K562 (cell line): ENCODE measurements at regions not wholly inside any gene's neighbourhood (a gene's known extent, or its start where the extent isn't known, plus 50 kb on each side); places are given as distances from the start of the nearest gene placed in this dataset.

Experiments
- ATAC-seq: fragments of 200-7000 bp; cut with Tn5 transposase; 3 replicates; pipeline ENCODE4 v1.9.1; 2020; ENCODE audit warnings: moderate library complexity
- BruUV-seq: library from RNA; stranded (reverse); fragments of 400-500 nt; replicated peaks from 2 replicates; lab custom pipeline; 2021; lab: Mats Ljungman, UMichigan
- CTCF ChIA-PET: fragments of 300-600 bp; formaldehyde crosslinking; extraction: SDS; loops from one replicate; lab custom pipeline; 2021; ENCODE audit warnings: low intra/inter-chr PET ratio; lab: Yijun Ruan, JAX
- POLR2A ChIA-PET: fragments of 300-600, 350-650 bp; sonication (Branson Sonifier 250); formaldehyde crosslinking; extraction: SDS; loops from one replicate; lab custom pipeline; 2021; ENCODE audit warnings: antibody characterized with exemption, inconsistent platforms; lab: Yijun Ruan, JAX
- DNase-seq, 4 experiments: peaks; one replicate each; pipeline versions ENCODE4 v3.0.0 to v3.0.0-alpha.2; 2011 to 2018; ENCODE audit warnings: low spot score in 3 of 4, mixed read lengths in 3 of 4; ENCODE audit errors: extremely low read depth in 1 of 4
- FAIRE-seq: peaks from 2 replicates; lab custom pipeline; 2011; peaks lifted over from hg19 to GRCh38; lab: Jason Lieb, UNC
- H2AFZ ChIP-seq: 2 replicates; pipeline ENCODE4 v1.6.0; 2011; ENCODE audit warnings: low read depth, low read length, control low read depth, inconsistent platforms
- H3K27ac ChIP-seq: fragments of 200-600 bp; 3 replicates; pipeline ENCODE4 v1.8.0; 2011; ENCODE audit warnings: low read depth, mild to moderate bottlenecking, control low read depth, inconsistent platforms, low read length, moderate library complexity, mixed read lengths; ENCODE audit errors: extremely low read depth
- H3K27me3 ChIP-seq, 2 experiments: fragments of 300-600 bp in 1 of 2; 2 replicates in 1 of 2; 3 replicates in 1 of 2; pipeline versions ENCODE4 v1.6.0 to v1.8.0; 2011; ENCODE audit warnings: inconsistent platforms in 2 of 2, low read length in 2 of 2, mild to moderate bottlenecking in 1 of 2, mixed read lengths in 1 of 2, moderate library complexity in 1 of 2; ENCODE audit not compliant: control insufficient read depth in 2 of 2, insufficient read depth in 2 of 2
- H3K36me3 ChIP-seq: fragments of 300-600 bp; 3 replicates; pipeline ENCODE4 v1.8.0; 2011; ENCODE audit warnings: mild to moderate bottlenecking, low read length, inconsistent platforms; ENCODE audit not compliant: control insufficient read depth, insufficient read depth
- H3K4me1 ChIP-seq, 2 experiments: fragments of 200-600 bp in 1 of 2; replicated peaks in 1 of 2; 2 replicates in 1 of 2; 3 replicates in 1 of 2; pipeline versions ENCODE4 v1.5.1 to v1.8.0; 2011; ENCODE audit warnings: inconsistent platforms in 2 of 2, low read length in 2 of 2, mild to moderate bottlenecking in 1 of 2, mixed read lengths in 1 of 2, moderate library complexity in 1 of 2; ENCODE audit not compliant: control insufficient read depth in 2 of 2, insufficient read depth in 2 of 2
- H3K4me2 ChIP-seq: 2 replicates; pipeline ENCODE4 v1.6.1; 2011; ENCODE audit warnings: low read length, control low read depth, inconsistent platforms, mixed read lengths; ENCODE audit not compliant: insufficient read depth
- H3K4me3 ChIP-seq: fragments of 200-600 bp; sonication (generic), shearing (Covaris generic); 2 replicates; pipeline ENCODE4 v1.5.1; 2016; ENCODE audit warnings: control low read depth, inconsistent platforms
- H3K79me2 ChIP-seq: fragments of 200-600 bp; 3 replicates; pipeline ENCODE4 v1.8.0; 2011; ENCODE audit warnings: low read length, inconsistent platforms; ENCODE audit not compliant: control insufficient read depth, insufficient read depth
- H3K9ac ChIP-seq, 2 experiments: 2 replicates each; pipeline versions ENCODE4 v1.6.0 to v1.6.1; 2011; ENCODE audit warnings: low read depth in 2 of 2, low read length in 2 of 2, control low read depth in 1 of 2, inconsistent platforms in 1 of 2, mild to moderate bottlenecking in 1 of 2, mixed read lengths in 1 of 2; ENCODE audit not compliant: insufficient read depth in 1 of 2
- H3K9me1 ChIP-seq: one replicate; pipeline ENCODE4 v1.6.0; 2011; ENCODE audit warnings: inconsistent platforms, mild to moderate bottlenecking, low read length, moderate library complexity; ENCODE audit not compliant: control insufficient read depth, insufficient read depth
- H3K9me3 ChIP-seq: replicated peaks from 2 replicates; pipeline ENCODE4 v1.5.1; 2011; ENCODE audit warnings: low read depth, low read length, inconsistent platforms; ENCODE audit not compliant: control insufficient read depth, insufficient read depth
- H4K20me1 ChIP-seq: replicated peaks from 2 replicates; pipeline ENCODE4 v1.6.1; 2011; ENCODE audit warnings: low read length, inconsistent platforms, mixed read lengths; ENCODE audit not compliant: control insufficient read depth, insufficient read depth
- ETV6 ChIP-seq, 3 experiments: fragments of 150-350 bp in 1 of 3; sonication (generic) in 1 of 3; formaldehyde crosslinking in 1 of 3; IDR thresholded peaks; 2 replicates each; pipeline versions ENCODE4 v1.6.1 to v1.8.0; 2014 to 2022; ENCODE audit warnings: borderline replicate concordance in 2 of 3, low read depth in 2 of 3, antibody characterized with exemption in 1 of 3, low read length in 1 of 3, mild to moderate bottlenecking in 1 of 3, missing genetic modification reagents in 1 of 3
- MAX ChIP-seq: sonication (generic); formaldehyde crosslinking; IDR thresholded peaks from 2 replicates; pipeline ENCODE4 v1.9.0; 2022; ENCODE audit warnings: mild to moderate bottlenecking, missing genetic modification reagents
- RBM34 ChIP-seq: fragments of 200-400 bp; formaldehyde crosslinking; IDR thresholded peaks from 2 replicates; pipeline ENCODE4 v1.6.1; 2018; ENCODE audit warnings: low read length, borderline replicate concordance; ENCODE audit not compliant: insufficient read depth
- TSC22D4 ChIP-seq: fragments of 450-650 bp; IDR thresholded peaks from 2 replicates; pipeline ENCODE4 v1.6.1; 2016; ENCODE audit warnings: missing genetic modification characterization, missing biosample characterization, control low read depth
- ZBTB12 ChIP-seq: fragments of 250-450 bp; sonication (Bioruptor Pico); IDR thresholded peaks from 2 replicates; pipeline ENCODE4 v1.4.0; 2020
- ZBTB7A ChIP-seq: IDR thresholded peaks from 2 replicates; pipeline ENCODE4 v1.6.1; 2011; ENCODE audit warnings: low read depth, mild to moderate bottlenecking, low read length, moderate library complexity, borderline replicate concordance; ENCODE audit not compliant: control insufficient read depth
- WGBS: fragments of 100-300 bp; shearing (Covaris generic); methylation state at CpG from one replicate; pipeline ENCODE4 v1.1.6; 2016; ENCODE audit warnings: low coverage, mixed read lengths; ENCODE audit not compliant: insufficient coverage; ENCODE audit errors: missing lambda C conversion rate; 5-methylcytosine and 5-hydroxymethylcytosine counted together
- in situ Hi-C: fragments of 300-500 bp; cut with MboI; formaldehyde crosslinking; loops from 4 replicates; pipeline ENCODE4 v1.15.0; 2018; ENCODE audit warnings: inconsistent platforms, mixed read lengths
- intact Hi-C: fragments of 100-400 bp; cut with micrococcal nuclease; formaldehyde crosslinking; loops from 2 replicates; pipeline ENCODE4 v1.14.2; 2022

GRCh38 chr5:124876983-124877382 is 130.5 kb upstream of the ZNF608 start:
- no peak overlapping the region for H3K27ac ChIP-seq
- CTCF ChIA-PET = no interaction called here
- H3K9me1 ChIP-seq = no peaks in the 10 kb centered on the region
- no peaks in the 10 kb centered on the region for H3K9me3 ChIP-seq
- ATAC-seq = no peak
- POLR2A ChIA-PET = no interaction called here
- no peaks in the 10 kb centered on the region for H3K4me1 ChIP-seq
- no peak overlapping the region for H3K4me3 ChIP-seq
- TF ChIP-seq ZBTB12 (CRISPR knock-in tag) = no peak
- no peak for TF ChIP-seq MAX (CRISPR knock-in tag)
- no peak for TF ChIP-seq TSC22D4 (tag)
- TF ChIP-seq ZBTB7A = no peak
- TF ChIP-seq RBM34 = no peak
- TF ChIP-seq ETV6 (IDR thresholded peaks at IDR 0.05; ENCODE audit: borderline replicate concordance in 1 of 2, low read depth in 2 of 2, low read length in 1 of 2) = no peak
- no peak for TF ChIP-seq ETV6 (CRISPR knock-in tag; IDR thresholded peaks at IDR 0.05; ENCODE audit: borderline replicate concordance)
- no peak for FAIRE-seq
- no peak overlapping the region for H3K9ac ChIP-seq
- no peaks in the 10 kb centered on the region for H3K27me3 ChIP-seq
- no peak for DNase-seq
- intact Hi-C loops = no loop called here
- H2AFZ ChIP-seq = no peak overlapping the region
- H4K20me1 ChIP-seq = no peaks in the 10 kb centered on the region
- in situ Hi-C loops = no loop called here
- WGBS = 7% methylated on average over 2 of the region's 2 CpGs
- H3K36me3 ChIP-seq = no peaks in the 10 kb centered on the region
- H3K4me2 ChIP-seq = no peak overlapping the region
- H3K79me2 ChIP-seq = no peaks in the 10 kb centered on the region
- BruUV-seq = no TSS peak
